ENCODE measurements at regions not wholly inside any gene's neighbourhood (a gene's known extent, or its start where the extent isn't known, plus 50 kb on each side); places are given as distances from the start of the nearest gene placed in this dataset.
"Not testable (repeated sequence)": the region's sequence is repeated elsewhere in the genome, so short reads cannot be mapped to it uniquely, and the experiment has no call there.

- DNase-seq (ENCODE audit: low spot score) = no peak
- intact Hi-C loops (cut with DNase I) = no loop called here
Observed at GRCh38 chrX:65838674-65839073, 171.2 kb downstream of the MSN start.

GRCh38 chrX:65837875-65838549, 170.6 kb downstream of the MSN start:
- intact Hi-C loops (cut with DNase I) = no loop called here
- no peak for DNase-seq (ENCODE audit: low spot score)

- intact Hi-C loops (cut with DNase I) = no loop called here
- DNase-seq (ENCODE audit: low spot score) = no peak
Observed at GRCh38 chrX:65831268-65831667, 163.8 kb downstream of the MSN start.

- intact Hi-C loops (cut with DNase I) = no loop called here
- no peak for DNase-seq (ENCODE audit: low spot score)
Observed at GRCh38 chrX:65828599-65828998, 161.1 kb downstream of the MSN start.

- intact Hi-C loops (cut with DNase I); DNase-seq (ENCODE audit: low spot score): not testable (repeated sequence)
Observed at GRCh38 chrX:65825226-65825625, 157.8 kb downstream of the MSN start.

- intact Hi-C loops (cut with DNase I) = no loop called here
- no peak for DNase-seq (ENCODE audit: low spot score)
Observed at GRCh38 chrX:65821721-65822496, 154.5 kb downstream of the MSN start.

GRCh38 chrX:65819983-65820382, 152.5 kb downstream of the MSN start:
- intact Hi-C loops (cut with DNase I) = loop anchor here (5.0 kb wide), 1 partner anchor 62 kb away; no protein-coding TSS in a partner anchor
- DNase-seq (ENCODE audit: low spot score) = not testable (repeated sequence)

GRCh38 chrX:65813245-65813644, 145.8 kb downstream of the MSN start:
- intact Hi-C loops (cut with DNase I) = no loop called here

GRCh38 chrX:65811558-65812228, 144.2 kb downstream of the MSN start:
- no peak for DNase-seq (ENCODE audit: low spot score)
- intact Hi-C loops (cut with DNase I) = no loop called here

More at GRCh38 chrX:65813245-65813644, 145.8 kb downstream of the MSN start:
- no peak for DNase-seq (ENCODE audit: low spot score)
